AG09309 (cell line): ENCODE measurements at regions not wholly inside any gene's neighbourhood (a gene's known extent, or its start where the extent isn't known, plus 50 kb on each side); places are given as distances from the start of the nearest gene placed in this dataset.

Experiments
- DNase-seq: peaks from one replicate; pipeline ENCODE4 v3.0.0-alpha.2; 2010; ENCODE audit warnings: low read depth
- H3K4me3 ChIP-seq: 2 replicates; pipeline ENCODE4 v1.5.1; 2011; ENCODE audit warnings: mild to moderate bottlenecking, low read depth, low read length, moderate library complexity; ENCODE audit not compliant: control insufficient read depth
- CTCF ChIP-seq: IDR thresholded peaks from 2 replicates; pipeline ENCODE4 v1.5.1; 2011; ENCODE audit warnings: mild to moderate bottlenecking, low read depth, low read length, inconsistent platforms; ENCODE audit not compliant: insufficient read depth, control insufficient read depth; ENCODE audit errors: missing control alignments

- no peak for TF ChIP-seq CTCF
- no peak for DNase-seq
- H3K4me3 ChIP-seq, result no peak overlapping the region
These were observed 320.0 kb downstream of the CHRM3 start for GRCh38 chr1:239706245-239706892.

- H3K4me3 ChIP-seq, result no peak overlapping the region
- no peak for TF ChIP-seq CTCF
- no peak for DNase-seq
These were observed 321.2 kb downstream of the CHRM3 start for GRCh38 chr1:239707615-239708014.

- no peak overlapping the region for H3K4me3 ChIP-seq
- no peak for TF ChIP-seq CTCF
- no peak for DNase-seq
These were observed 322.3 kb downstream of the CHRM3 start for GRCh38 chr1:239708622-239709021.

- no peak overlapping the region for H3K4me3 ChIP-seq
- TF ChIP-seq CTCF, result no peak
- DNase-seq, result no peak
These were observed 325.4 kb downstream of the CHRM3 start for GRCh38 chr1:239711768-239712167.

GRCh38 chr1:239717097-239717917 lies 330.9 kb downstream of the CHRM3 start:
- no peak for TF ChIP-seq CTCF
- DNase-seq, result no peak
- H3K4me3 ChIP-seq, result no peak overlapping the region

- no peak for DNase-seq
- no peak for TF ChIP-seq CTCF
- no peak overlapping the region for H3K4me3 ChIP-seq
These were observed 331.5 kb downstream of the CHRM3 start for GRCh38 chr1:239717918-239718184.
